A172 (cell line): ENCODE measurements at regions not wholly inside any gene's neighbourhood (a gene's known extent, or its start where the extent isn't known, plus 50 kb on each side); places are given as distances from the start of the nearest gene placed in this dataset.
"Not testable (repeated sequence)": the region's sequence is repeated elsewhere in the genome, so short reads cannot be mapped to it uniquely, and the experiment has no call there.

ENCODE experiments used
- DNase-seq: peaks from one replicate; pipeline ENCODE4 v3.0.0-alpha.2; 2015; ENCODE audit warnings: low spot score

GRCh38 chr12:73506611-73507010 is 1031.0 kb upstream of the ATXN7L3B start:
- no peak for DNase-seq

- DNase-seq = peak; percentile 3
Observed at GRCh38 chr12:73514672-73515071, 1023.0 kb upstream of the ATXN7L3B start.

- DNase-seq = no peak
Observed at GRCh38 chr12:73517859-73518258, 1019.8 kb upstream of the ATXN7L3B start.

- no peak for DNase-seq
Observed at GRCh38 chr12:73529231-73529630, 1008.4 kb upstream of the ATXN7L3B start.

- DNase-seq = no peak
Observed at GRCh38 chr12:73529954-73530353, 1007.7 kb upstream of the ATXN7L3B start.

- no peak for DNase-seq
Observed at GRCh38 chr12:73531752-73532151, 1005.9 kb upstream of the ATXN7L3B start.

- DNase-seq = peak; percentile 22
Observed at GRCh38 chr12:73547421-73547820, 990.2 kb upstream of the ATXN7L3B start.

- no peak for DNase-seq
Observed at GRCh38 chr12:73585136-73585535, 952.5 kb upstream of the ATXN7L3B start.

GRCh38 chr12:73589220-73589619 is 948.4 kb upstream of the ATXN7L3B start:
- no peak for DNase-seq

GRCh38 chr12:73598626-73599025 is 939.0 kb upstream of the ATXN7L3B start:
- DNase-seq = peak; percentile 27

GRCh38 chr12:73599268-73599667 is 938.4 kb upstream of the ATXN7L3B start:
- no peak for DNase-seq

- not testable (repeated sequence) for DNase-seq
Observed at GRCh38 chr12:73605925-73606324, 931.7 kb upstream of the ATXN7L3B start.

- peak; percentile 41 for DNase-seq
Observed at GRCh38 chr12:73612551-73612950, 925.1 kb upstream of the ATXN7L3B start.

GRCh38 chr12:73623421-73623820 is 914.2 kb upstream of the ATXN7L3B start:
- no peak for DNase-seq

- DNase-seq = no peak
Observed at GRCh38 chr12:73625226-73625625, 912.4 kb upstream of the ATXN7L3B start.

GRCh38 chr12:73629171-73629570 is 908.5 kb upstream of the ATXN7L3B start:
- no peak for DNase-seq

- DNase-seq = no peak
Observed at GRCh38 chr12:73629893-73630831, 907.5 kb upstream of the ATXN7L3B start.

GRCh38 chr12:73632191-73632590 is 905.4 kb upstream of the ATXN7L3B start:
- no peak for DNase-seq

- no peak for DNase-seq
Observed at GRCh38 chr12:73632661-73633060, 905.0 kb upstream of the ATXN7L3B start.

GRCh38 chr12:73639397-73639796 is 898.2 kb upstream of the ATXN7L3B start:
- DNase-seq = not testable (repeated sequence)

- no peak for DNase-seq
Observed at GRCh38 chr12:73656375-73656774, 881.3 kb upstream of the ATXN7L3B start.

GRCh38 chr12:73659802-73660201 is 877.8 kb upstream of the ATXN7L3B start:
- no peak for DNase-seq

GRCh38 chr12:73665193-73665592 is 872.4 kb upstream of the ATXN7L3B start:
- DNase-seq = no peak

- peak; percentile 53 for DNase-seq
Observed at GRCh38 chr12:73671550-73671949, 866.1 kb upstream of the ATXN7L3B start.
